HG03575 (cell line): ENCODE measurements at regions not wholly inside any gene's neighbourhood (a gene's known extent, or its start where the extent isn't known, plus 50 kb on each side); places are given as distances from the start of the nearest gene placed in this dataset.

Source experiments
- ATAC-seq: cut with Tn5 transposase; IDR thresholded peaks from one replicate; pipeline ENCODE4 v1.9.1; 2021; ENCODE audit not compliant: unreplicated experiment, insufficient number of reproducible peaks, low FRiP score; ENCODE audit errors: extremely low read depth

DNA sequence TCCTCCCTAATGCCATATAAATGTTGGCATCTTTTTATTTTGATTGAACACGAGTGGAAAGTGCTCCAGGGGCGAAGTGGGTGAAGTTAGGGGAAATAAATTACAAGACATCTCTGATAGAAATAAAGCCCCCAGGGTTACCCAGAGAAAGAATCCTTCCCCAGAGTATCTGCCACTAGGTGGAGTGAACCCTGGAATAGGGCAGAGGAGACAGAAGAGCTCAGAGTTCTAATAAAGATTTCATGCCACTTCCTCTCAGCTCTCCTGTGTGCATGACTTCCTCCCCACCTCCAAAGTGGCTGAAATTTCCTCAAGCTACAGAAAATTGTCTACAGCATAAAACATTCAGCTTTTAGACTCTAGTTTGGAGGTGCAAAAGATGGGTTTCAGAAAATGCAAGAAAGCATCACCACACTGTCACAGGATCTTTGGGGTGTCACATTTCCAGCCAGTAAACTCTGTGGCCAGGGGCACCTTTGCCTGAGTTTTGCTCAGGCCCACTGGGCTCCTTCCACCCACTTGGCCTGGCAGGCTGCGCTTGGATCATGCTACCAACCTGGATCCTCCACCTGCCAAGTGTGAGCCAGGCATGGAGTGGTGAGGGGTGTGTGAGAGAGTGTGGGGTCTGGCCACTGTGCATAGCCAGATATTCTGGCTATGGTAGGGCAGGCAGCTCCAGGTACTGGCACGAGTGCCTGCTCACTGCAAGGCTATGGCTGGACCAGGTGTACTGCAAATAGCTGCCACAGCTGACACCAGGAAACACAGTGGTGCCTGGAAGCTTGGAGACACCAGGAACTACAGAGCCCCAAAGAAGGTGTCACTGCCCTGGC lies 208.8 kb upstream of the USP25 start:
- no peak for ATAC-seq

DNA sequence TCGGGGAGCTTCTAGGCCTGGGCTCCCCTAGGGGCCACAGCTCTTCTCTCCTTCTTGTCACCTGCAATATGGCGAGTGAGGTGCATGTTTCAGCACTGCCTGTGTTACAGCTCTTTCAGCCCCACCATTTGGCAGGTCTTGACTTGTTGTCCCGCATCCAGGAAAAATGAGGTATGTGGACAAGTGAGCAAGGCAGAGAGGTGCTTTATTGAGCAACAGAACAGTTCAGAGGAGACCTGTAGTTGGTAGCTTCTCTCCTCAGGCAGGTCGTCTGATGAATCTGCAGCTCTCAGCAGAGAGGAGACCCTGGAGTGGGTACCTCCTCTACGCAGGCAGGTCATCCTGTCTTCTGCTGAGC lies 208.2 kb upstream of the USP25 start:
- no peak for ATAC-seq

DNA sequence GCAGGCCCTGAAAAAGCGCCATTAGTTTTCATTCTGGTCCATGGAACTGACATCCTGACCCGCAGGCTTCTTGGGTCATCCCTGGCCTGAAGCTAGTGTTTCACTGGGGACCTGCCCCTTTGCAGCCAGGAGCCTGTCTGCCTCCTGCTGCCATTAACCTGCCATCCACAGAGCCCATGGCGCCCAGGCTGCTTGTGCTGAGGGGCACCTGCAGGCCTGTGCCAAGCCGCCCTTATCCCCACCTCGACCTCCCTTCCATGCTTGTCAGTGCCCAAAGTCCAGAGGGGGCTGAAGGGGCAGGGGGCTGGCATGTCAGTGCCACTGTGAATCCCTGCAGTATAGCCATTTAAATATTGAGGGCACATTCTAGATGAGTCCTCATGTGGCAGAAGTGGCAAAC lies 207.6 kb upstream of the USP25 start:
- ATAC-seq = no peak

DNA sequence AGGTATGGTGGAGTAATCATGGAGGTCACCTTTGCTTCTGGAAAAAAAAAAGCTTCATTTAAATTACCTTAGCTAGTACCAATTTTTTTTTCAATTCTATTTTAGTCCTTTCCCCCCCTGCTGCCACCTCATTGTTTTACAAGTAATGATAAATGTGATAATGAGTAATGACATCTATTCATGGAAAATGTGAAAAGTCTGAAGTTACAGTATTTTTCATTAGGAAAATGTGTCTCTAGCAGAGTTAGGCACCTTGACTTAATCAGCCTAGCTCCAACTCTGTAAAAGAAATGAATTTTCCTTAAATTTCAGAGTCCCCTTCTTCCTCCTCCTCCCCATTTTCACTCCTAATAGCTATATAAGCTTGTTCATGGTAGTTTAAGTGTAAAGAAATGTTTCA lies 204.9 kb upstream of the USP25 start:
- no peak for ATAC-seq

DNA sequence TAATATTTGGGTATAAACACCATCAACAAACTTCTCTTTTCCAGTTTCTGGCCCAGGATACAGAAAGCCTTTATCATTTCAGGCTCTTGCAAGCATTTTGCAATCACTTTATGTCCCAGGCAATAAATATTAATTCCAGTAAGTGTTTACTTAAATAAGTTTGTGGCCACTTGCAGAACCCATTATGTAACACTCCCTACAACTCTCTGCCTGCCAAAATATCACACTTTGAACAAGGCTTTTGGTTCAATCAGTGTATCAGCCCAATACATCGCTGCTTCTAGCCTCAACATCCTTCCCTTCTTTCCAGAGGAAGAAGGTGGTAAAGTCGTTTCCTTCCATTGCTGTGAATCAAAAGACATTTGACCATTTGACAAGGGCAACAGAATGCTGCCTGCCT lies 203.0 kb upstream of the USP25 start:
- no peak for ATAC-seq

DNA sequence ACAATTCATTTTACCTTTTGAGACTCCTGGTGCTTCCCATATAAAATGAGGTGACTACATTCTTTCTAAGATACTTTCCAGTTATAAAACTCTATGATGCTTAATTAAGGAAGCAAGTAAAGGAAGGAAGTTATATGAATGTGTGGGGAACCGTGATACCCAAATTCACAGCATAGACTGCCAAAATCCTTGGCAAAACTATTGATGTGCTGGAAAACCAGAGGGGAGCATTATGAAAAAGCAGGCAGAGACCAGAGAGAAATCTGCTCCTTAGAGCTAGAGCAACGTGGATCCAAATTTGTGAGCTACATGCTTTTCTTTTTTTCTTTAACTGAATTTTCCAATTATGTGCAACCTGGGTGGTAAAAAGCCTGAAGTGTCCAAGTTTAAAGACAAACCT lies 201.4 kb upstream of the USP25 start:
- ATAC-seq = no peak

DNA sequence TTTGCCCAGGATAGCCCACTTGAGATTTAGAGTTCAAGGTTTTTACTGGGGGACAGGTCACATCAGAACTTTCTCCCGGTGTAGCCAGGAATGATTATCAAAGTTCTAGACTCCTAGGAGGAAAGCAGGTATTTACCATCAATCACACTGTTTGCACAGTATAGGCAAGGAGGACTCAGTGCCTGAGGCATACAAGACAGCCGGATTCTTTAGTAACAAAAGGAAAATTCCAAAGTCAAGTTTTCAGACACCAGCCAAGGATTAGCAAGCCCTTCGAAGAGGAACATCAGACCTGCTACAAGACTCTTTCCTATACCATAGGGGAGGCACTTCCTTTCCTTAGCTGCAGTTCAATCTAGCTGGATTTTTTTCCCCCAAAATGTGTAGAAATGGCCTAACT lies 197.8 kb upstream of the USP25 start:
- ATAC-seq = no peak

DNA sequence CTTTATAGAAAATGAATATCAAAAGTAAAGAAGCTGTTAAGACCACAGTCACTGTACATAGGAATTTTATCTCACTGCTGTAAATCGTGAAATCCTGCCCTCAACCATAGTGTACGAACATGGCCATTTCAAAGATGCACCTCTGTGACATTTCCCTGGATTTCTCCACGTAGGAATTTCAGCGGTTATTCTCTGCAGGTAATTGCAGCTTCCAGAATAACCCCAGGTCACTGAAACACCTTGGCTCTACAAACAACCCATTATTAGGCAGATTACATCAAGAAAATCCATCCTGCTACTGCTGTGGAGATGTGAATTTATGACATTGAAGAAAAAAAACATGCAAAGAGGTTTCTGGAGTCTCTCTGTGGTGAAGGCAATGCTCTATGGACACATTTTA lies 196.2 kb upstream of the USP25 start:
- ATAC-seq = no peak

DNA sequence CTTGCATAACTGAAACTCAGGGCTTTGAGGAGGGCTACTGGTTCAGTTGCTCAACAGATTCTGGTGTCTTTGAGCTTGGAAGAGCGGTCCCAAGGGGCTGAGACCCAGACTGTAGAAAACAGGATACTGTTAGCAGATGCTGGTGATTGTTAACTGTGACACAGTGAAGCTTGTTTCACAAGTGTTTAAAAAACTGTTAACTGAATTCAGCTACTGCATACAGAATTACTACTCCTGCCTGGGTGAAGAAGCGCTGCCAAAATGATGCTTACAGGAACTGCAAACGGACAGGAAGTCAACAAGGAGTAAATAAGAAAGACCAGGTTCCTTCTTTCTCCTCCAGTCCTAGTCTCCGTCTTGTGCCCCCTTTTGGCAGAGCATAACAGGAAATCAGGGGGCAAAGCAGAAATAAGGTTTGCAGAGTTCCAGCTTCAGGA lies 195.3 kb upstream of the USP25 start:
- no peak for ATAC-seq

DNA sequence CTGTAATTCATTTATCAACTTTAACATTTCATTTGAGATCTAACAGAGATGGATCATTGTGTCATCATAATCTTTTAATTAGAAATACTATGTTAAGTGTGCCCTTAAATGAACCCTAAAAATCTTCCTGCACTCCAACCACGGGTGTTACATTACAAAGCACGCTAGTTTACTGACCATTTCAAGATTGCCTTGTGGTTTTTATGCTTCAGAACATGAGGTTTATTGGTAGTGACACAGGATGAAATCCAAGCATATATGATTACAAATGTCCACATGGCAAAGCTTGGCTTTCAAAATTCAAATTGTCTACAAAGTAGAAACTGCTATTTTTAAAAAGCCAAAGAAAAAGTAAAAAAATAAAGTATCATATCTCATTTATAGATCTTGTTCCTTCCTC lies 190.4 kb upstream of the USP25 start:
- ATAC-seq = no peak

DNA sequence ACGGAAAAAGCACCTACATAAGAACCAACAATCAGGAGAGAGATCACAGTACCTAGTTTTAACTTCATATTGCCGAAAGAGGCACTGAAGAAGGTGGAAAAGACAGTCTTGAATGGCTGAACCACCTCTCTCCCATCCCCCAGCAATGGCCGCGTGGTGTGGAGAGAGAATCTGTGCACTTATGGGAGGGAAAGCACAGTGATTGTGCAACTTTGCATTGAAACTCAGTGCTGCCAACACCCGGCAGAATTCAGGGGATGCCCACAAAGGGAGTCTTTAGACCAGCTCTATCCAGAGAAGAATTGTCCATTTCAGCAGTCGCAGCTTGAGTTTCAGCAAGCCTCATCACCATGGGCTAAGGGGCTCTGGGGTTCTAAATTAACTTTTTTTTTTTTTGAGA lies 186.3 kb upstream of the USP25 start:
- no peak for ATAC-seq

DNA sequence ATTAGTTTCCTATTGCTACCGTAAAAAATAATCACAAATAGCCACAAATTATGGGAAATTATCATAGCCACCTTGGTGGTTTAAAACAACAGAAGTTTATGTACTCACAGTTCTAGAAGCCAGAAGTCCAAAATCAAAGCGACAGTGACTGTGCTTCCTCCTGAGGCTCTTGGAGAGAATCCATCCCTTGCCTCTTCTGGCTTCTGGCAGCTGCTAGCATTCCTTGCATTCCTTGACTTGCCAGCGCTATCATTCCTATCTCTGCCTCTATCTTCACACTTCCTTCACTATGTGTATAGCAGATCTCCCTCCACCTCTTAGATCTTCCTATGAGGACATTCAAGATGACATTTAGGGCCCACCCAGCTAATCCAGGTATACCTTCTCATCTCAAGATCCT lies 180.1 kb upstream of the USP25 start:
- no peak for ATAC-seq

DNA sequence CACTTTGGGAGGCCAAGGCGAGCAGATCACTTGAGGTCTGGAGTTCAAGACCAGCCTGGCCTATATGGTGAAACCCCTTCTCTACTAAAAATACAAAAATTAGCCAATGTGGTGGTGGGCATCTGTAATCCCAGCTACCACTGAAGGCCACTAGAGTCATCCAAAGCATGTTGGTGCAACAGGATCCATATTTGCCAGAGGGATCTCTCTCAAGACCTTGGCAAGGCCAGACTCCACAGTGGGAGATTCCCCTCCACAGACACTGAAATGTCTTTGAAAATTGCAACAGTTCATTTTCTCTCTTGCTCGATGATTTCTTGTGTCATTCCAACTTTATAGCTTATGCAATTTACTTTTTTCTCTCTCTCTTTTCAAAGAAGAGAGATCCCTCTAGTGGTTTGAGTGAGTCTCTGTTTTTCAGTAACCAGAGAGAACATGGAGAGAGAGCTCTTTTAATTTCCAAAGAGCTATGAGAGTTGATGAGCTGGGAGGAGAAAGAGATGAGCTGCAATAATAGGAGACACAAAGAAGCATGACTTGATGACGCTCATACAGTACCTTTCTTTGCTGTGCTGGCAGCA lies 176.8 kb upstream of the USP25 start:
- ATAC-seq = no peak

DNA sequence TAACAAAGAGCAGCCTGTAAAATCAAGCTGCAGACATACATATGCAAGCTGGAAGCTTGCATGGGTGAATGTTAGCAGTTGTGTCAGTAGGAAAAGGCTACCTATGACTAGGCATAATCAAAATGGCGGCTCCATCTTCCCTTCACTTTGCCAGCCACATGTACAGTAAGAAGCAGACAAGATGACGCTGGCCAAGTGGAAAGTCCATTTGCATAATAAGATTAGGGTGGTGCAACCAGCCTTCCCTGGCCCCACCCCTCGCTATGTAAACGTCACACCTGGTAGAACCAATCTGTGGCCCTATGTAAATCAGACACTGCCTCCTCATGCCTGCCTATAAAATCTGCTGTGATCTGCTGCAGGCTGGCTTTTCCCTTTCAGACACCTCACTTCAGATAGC lies 171.9 kb upstream of the USP25 start:
- ATAC-seq = no peak

DNA sequence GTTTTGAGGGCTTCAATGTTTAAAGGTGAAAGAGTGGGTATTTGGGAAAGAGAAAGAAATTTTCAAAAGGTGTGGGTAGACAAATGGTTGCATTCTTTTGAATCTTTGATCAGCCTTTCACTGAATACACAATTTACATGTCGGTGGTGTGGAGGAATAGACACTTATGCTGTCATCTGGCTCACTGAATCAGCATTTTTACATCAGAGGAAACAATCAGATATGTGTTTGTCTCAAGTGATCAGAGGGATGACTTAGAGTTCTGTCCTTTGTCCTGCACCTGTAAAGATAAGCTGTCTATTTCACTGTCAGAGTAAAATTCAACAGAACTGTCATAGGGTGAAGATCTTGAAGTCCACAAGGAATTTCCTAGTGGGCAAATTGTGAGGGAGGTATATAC lies 170.9 kb upstream of the USP25 start:
- no peak for ATAC-seq

DNA sequence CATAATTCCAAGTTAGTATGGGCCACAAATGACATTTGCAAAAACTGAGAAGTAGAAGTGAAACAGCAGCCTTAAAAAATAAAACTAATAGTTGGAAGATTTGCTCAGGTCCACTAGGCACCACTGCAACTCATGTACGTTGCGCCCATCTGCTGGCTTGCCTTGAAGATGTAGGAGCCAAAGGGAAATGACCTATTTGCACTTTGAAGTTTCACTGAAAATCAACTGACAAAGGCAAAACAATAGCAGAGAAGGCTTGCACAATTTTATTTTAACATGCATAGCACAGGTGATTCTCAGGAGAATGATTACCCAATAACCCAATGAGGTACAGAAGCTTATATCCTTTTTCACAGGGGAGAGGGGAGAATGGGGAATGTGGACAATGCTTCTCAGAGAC lies 170.1 kb upstream of the USP25 start:
- no peak for ATAC-seq

DNA sequence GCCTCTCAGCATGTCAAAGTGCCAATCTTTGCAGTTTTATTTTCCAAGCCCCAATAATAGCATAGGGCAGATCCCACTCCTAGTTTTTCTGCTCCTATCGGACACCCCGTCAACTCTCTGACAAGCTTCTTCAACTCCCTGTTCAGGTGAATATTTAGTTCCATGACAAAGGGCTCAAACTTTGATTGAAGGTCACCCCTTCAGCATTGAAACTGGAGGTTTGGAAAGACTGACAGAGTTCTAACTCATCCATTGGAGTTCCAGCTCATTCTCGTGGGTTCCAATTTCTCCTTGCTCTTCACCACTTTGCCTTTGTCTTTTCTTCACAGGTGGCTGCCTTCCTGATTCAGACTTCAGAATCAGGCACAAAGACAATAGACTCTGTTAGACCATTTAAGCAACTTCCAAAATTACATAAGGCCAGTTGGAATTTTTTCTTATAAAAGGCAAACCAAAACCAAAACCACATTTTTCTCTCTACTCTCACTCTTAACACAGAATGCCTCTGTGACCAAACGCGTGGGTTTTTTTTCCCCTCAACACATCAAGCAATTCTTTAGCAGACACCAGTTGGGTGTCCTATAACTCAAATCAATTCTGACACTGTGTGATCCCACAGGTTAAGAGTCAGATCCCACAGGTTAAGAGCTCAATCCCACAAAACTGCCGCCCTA lies 169.3 kb upstream of the USP25 start:
- ATAC-seq = no peak

DNA sequence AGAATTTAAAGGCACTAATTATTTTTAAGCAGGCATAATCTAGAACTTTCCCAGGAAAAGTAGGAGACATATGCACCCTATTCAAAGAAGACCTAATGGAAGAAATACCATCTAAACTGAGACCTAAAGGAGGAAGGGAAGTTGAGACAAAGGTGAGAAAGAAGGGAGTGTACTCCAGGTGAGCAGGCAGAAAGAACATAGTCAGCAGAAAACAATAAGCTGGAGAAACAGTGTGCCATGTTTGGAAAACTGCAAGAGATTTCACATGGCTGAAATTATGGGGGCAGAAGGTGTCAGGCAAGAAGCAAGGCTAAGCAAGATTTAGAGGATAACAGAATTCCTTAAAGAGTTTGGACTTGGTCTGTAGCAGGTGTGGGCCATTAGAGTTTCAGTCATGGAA lies 167.0 kb upstream of the USP25 start:
- ATAC-seq = no peak

DNA sequence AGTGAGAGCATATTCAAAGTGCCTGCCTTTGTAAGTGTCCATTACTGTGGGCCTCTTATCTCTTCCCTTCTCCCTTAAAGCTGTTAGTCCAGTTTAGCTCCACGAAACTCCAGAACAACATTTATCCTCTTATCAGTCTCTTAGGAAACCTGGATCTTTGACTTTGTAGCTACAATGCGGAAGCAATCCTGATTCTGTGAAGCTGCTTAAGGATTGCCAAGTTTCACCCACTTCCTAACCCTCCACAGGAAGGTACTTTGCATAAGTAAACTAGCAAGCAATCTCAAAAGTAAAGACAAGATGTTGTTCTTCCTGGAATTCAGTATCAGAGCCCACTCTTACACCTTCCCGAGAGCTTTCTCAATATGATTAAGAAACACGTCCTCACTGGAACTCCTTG lies 164.9 kb upstream of the USP25 start:
- ATAC-seq = no peak

DNA sequence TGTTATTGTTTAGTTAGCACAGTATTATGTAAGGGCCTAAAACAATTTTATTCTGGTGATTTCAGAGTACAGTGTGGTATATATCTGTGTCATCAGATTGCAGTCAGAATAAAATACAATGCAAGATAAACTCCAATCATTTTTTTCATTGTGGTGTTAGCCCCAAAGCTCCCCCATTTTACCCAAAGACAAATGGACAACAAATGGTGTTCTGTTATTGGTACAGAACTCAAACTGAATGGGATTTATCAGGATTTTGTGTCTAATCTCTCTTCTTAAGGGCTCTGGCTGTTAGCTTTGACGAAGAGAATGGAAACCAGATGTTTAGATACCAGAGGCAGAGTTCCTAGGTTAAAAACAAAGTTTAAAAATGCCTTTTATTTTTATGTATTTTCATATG lies 163.1 kb upstream of the USP25 start:
- no peak for ATAC-seq
